Activated T-helper 17 cell treated with anti-CD3 and anti-CD28 coated beads, Interleukin-2, amount 50 U/mL, for 72 hours (primary cell): ENCODE measurements at regions not wholly inside any gene's neighbourhood (a gene's known extent, or its start where the extent isn't known, plus 50 kb on each side); places are given as distances from the start of the nearest gene placed in this dataset.

Experiments used
- ATAC-seq: fragments of 150-1000 bp; cut with Tn5 transposase; replicated peaks from 2 replicates; pipeline ENCODE4 v1.10.0; 2021; ENCODE audit warnings: mild to moderate bottlenecking, moderate library complexity
- H3K27ac Mint-ChIP-seq: one replicate; pipeline ENCODE4 v1.8.0; 2022; ENCODE audit warnings: mixed read lengths
- H3K27me3 Mint-ChIP-seq: one replicate; pipeline ENCODE4 v1.8.0; 2022; ENCODE audit warnings: mixed read lengths
- H3K36me3 Mint-ChIP-seq: one replicate; pipeline ENCODE4 v1.8.0; 2022; ENCODE audit warnings: low read depth, mild to moderate bottlenecking, mixed read lengths
- H3K4me1 Mint-ChIP-seq: one replicate; pipeline ENCODE4 v1.8.0; 2022; ENCODE audit warnings: mixed read lengths
- H3K4me3 Mint-ChIP-seq: one replicate; pipeline ENCODE4 v1.8.0; 2022; ENCODE audit warnings: mild to moderate bottlenecking, mixed read lengths
- H3K9me3 Mint-ChIP-seq: one replicate; pipeline ENCODE4 v1.8.0; 2022; ENCODE audit warnings: mixed read lengths

DNA sequence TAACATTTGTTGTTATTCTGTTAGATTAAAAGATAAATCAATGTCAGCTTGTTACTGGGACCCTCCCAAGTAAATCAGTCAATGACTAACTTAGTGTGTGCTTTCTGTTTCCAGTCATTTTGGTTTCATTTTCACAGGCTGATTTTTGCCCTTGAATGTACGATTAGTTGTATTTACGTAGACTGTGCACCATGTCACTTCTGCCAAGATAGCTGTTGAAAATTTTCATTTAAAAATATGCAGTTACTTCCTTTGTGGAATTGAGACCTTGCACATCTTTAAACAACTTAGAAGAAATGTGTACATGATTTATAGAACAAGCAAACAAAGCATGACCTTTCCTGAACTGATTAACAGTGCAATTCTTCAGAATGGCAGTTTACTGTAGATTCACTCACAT lies 944.8 kb upstream of the CITED2 start:
- no peaks in the 10 kb centered on the region for H3K9me3 Mint-ChIP-seq

GRCh38 chr6:140318408-140318807 lies 944.0 kb upstream of the CITED2 start:
- ATAC-seq, result no peak
- Mint-ChIP-seq H3K27ac (no peak overlapping the region), H3K4me3 (no peak overlapping the region), H3K9me3 (no peaks in the 10 kb centered on the region), H3K36me3 (no peaks in the 10 kb centered on the region), H3K4me1 (no peaks in the 10 kb centered on the region), H3K27me3 (no peaks in the 10 kb centered on the region)

More for the DNA sequence above, 944.8 kb upstream of the CITED2 start:
- Mint-ChIP-seq H3K4me1 (no peaks in the 10 kb centered on the region), H3K36me3 (no peaks in the 10 kb centered on the region), H3K27ac (no peak overlapping the region), H3K27me3 (no peaks in the 10 kb centered on the region), H3K4me3 (no peak overlapping the region)
- no peak for ATAC-seq

GRCh38 chr6:140317950-140318349 lies 943.5 kb upstream of the CITED2 start:
- Mint-ChIP-seq H3K4me1 (no peaks in the 10 kb centered on the region), H3K27ac (no peak overlapping the region), H3K27me3 (no peaks in the 10 kb centered on the region), H3K9me3 (no peaks in the 10 kb centered on the region), H3K36me3 (no peaks in the 10 kb centered on the region), H3K4me3 (no peak overlapping the region)
- no peak for ATAC-seq

DNA sequence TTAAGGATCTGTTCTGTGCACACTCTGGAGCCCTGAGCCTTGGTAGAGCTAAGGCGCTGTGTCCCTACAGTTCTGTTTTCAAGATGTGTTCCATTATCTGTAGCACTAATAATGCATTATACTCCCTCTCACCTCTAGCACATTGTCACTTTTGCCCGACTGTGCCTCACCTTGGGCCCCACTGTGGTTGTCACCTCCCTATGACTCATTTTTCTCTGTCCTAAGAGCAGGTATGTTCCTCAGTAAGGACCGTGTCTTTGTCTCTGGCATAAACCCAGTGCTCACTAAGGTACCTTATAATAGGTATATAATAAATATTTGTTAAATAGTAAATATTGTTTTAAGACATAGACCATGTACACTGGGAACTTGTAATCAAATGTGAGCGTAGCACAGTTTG lies 942.5 kb upstream of the CITED2 start:
- Mint-ChIP-seq H3K27me3 (no peaks in the 10 kb centered on the region), H3K27ac (no peak overlapping the region), H3K36me3 (no peaks in the 10 kb centered on the region), H3K4me3 (no peak overlapping the region), H3K4me1 (no peaks in the 10 kb centered on the region), H3K9me3 (no peaks in the 10 kb centered on the region)
- peak; percentile 54 for ATAC-seq

DNA sequence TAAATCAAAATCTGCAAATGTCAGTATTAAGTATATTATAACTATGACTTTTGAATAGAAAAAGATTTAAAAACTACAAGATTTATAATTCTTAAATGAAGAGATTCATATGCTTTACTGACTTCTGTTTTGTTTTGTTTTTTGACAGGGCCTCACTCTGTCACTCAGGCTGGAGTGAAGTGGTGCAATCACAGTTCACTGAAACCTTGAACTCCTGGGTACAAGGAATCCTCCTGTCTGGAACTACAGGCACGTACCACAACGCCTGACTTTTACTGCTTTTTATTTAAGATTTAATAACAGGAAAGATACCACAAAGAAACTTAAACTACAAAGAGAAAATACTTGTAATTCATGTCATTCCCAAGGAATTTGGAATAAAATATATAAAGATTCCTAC lies 940.2 kb upstream of the CITED2 start:
- Mint-ChIP-seq H3K27ac (no peak overlapping the region), H3K36me3 (no peaks in the 10 kb centered on the region), H3K4me1 (no peaks in the 10 kb centered on the region), H3K9me3 (no peaks in the 10 kb centered on the region), H3K27me3 (no peaks in the 10 kb centered on the region), H3K4me3 (no peak overlapping the region)
- ATAC-seq, result no peak

- no peaks in the 10 kb centered on the region for H3K36me3 Mint-ChIP-seq
- ATAC-seq, result no peak
- no peak overlapping the region for H3K27ac Mint-ChIP-seq
- H3K9me3 Mint-ChIP-seq, result no peaks in the 10 kb centered on the region
- no peak overlapping the region for H3K4me3 Mint-ChIP-seq
- no peaks in the 10 kb centered on the region for H3K4me1 Mint-ChIP-seq
- H3K27me3 Mint-ChIP-seq, result no peaks in the 10 kb centered on the region
Observed at GRCh38 chr6:140311146-140311545, 936.7 kb upstream of the CITED2 start.

DNA sequence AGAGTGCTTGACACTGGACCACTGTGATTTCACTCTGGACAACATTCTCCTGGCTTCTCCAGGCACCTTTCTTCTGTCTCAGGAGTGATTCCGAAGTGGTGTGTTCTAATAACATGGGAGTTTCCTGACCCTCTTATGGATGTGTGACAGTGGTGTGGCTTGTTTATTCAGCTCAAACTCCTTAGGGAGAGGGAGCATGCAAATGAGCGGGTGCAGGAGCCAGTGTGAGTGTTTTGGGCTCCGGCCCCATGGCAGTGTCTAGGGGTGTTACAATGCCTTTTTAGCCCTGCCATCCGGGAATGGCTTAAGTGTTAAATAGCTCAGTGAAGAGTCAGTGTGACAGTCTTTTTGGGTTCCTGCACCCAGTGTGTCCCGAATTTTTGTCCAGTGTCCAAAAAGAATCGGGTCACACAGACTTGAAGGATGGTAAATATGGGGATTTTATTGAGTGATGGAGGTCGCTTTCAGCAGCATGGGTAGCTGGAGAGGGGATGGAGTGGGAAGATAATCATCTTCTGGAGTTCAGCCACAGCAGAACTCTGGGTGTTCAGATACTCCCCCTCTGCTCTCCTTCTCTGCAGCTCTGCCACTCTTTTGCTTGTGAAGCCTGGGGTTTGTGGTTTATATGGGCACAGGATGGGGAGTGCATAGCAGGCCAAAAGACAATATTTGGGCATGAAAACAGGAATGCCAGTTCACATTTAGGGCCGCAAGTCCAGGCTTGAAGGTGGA lies 928.9 kb upstream of the CITED2 start:
- no peak for ATAC-seq
- Mint-ChIP-seq H3K27ac (no peak overlapping the region), H3K9me3 (no peaks in the 10 kb centered on the region), H3K4me3 (no peak overlapping the region), H3K36me3 (no peaks in the 10 kb centered on the region), H3K4me1 (peaks cover 4% of the 10 kb centered on the region), H3K27me3 (peaks cover 5% of the 10 kb centered on the region)

- Mint-ChIP-seq H3K27me3 (peaks cover 5% of the 10 kb centered on the region), H3K36me3 (no peaks in the 10 kb centered on the region), H3K9me3 (no peaks in the 10 kb centered on the region), H3K4me3 (no peak overlapping the region), H3K27ac (no peak overlapping the region), H3K4me1 (peaks cover 4% of the 10 kb centered on the region)
- no peak for ATAC-seq
Observed at GRCh38 chr6:140300331-140300730, 925.9 kb upstream of the CITED2 start.

- Mint-ChIP-seq H3K27me3 (peaks cover 10% of the 10 kb centered on the region), H3K4me3 (no peak overlapping the region), H3K27ac (no peak overlapping the region), H3K4me1 (no peaks in the 10 kb centered on the region), H3K36me3 (no peaks in the 10 kb centered on the region), H3K9me3 (peaks cover 4% of the 10 kb centered on the region)
- no peak for ATAC-seq
Observed at GRCh38 chr6:140289186-140289585, 914.7 kb upstream of the CITED2 start.

DNA sequence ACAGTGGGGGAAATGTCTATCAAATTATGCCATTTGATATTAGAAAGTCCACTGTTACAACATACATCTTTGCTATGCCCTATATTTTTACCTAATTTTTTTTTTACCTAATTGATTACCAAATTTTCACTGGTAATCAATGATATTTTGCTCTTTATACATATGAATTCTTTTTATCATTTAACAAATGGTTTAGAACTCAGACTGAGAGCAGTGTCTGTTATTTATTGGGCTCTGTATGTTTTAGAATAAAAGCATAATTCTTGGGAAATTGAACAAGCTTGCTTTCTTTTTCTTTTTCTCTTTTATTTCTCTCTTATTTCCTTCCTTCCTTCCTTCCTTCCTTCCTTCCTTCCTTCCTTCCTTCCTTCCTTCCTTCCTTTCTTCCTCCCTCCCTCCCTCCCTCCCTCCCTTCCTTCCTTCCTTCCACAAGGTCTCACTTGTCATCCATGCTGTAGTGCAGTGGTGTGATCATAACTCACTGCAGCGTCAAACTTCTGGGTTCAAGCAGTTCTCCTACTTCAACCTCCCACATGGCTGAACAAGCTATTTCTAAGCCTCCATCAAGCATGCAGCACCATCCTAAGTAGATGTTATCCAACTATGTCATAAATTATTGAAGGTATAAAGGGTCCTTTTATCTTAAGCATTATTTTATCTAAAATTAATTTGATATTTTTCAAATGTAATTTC lies 911.7 kb upstream of the CITED2 start:
- no peak for ATAC-seq
- H3K27ac Mint-ChIP-seq, result no peak overlapping the region
- H3K4me3 Mint-ChIP-seq, result no peak overlapping the region
- peaks cover 2% of the 10 kb centered on the region for H3K9me3 Mint-ChIP-seq
- no peaks in the 10 kb centered on the region for H3K4me1 Mint-ChIP-seq
- H3K36me3 Mint-ChIP-seq, result no peaks in the 10 kb centered on the region
- H3K27me3 Mint-ChIP-seq, result peaks cover 5% of the 10 kb centered on the region

DNA sequence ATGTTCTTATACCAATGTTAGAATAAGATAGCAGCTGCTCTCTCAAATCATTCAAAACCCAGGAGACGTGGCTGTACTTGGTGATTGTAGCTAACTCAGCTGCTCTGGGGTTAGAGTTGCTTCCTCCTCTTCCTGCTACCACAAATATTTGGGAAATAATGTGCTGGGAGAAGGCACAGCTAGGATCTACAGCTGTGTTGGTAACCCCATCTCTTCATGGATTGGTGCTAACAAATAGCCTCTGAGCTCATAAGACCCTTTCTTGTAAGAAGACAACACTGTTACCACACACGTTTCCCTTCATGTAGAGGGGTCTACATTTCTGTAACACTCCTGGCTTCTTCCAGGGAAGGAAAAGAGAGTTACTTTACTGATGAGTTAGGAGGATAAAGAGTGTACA lies 911.0 kb upstream of the CITED2 start:
- no peak overlapping the region for H3K27ac Mint-ChIP-seq
- H3K9me3 Mint-ChIP-seq, result no peaks in the 10 kb centered on the region
- H3K4me1 Mint-ChIP-seq, result no peaks in the 10 kb centered on the region
- no peak overlapping the region for H3K4me3 Mint-ChIP-seq
- no peaks in the 10 kb centered on the region for H3K36me3 Mint-ChIP-seq
- no peak for ATAC-seq
- peaks cover 3% of the 10 kb centered on the region for H3K27me3 Mint-ChIP-seq

GRCh38 chr6:140284871-140285270 lies 910.4 kb upstream of the CITED2 start:
- Mint-ChIP-seq H3K36me3 (no peaks in the 10 kb centered on the region), H3K4me3 (no peak overlapping the region), H3K27me3 (peaks cover 3% of the 10 kb centered on the region), H3K9me3 (no peaks in the 10 kb centered on the region), H3K4me1 (no peaks in the 10 kb centered on the region), H3K27ac (no peak overlapping the region)
- ATAC-seq, result no peak

GRCh38 chr6:140283197-140283596 lies 908.7 kb upstream of the CITED2 start:
- Mint-ChIP-seq H3K9me3 (no peaks in the 10 kb centered on the region), H3K27me3 (no peaks in the 10 kb centered on the region), H3K4me3 (no peak overlapping the region), H3K27ac (no peak overlapping the region), H3K36me3 (no peaks in the 10 kb centered on the region), H3K4me1 (no peaks in the 10 kb centered on the region)
- ATAC-seq, result no peak

- Mint-ChIP-seq H3K27me3 (no peaks in the 10 kb centered on the region), H3K4me1 (no peaks in the 10 kb centered on the region), H3K9me3 (no peaks in the 10 kb centered on the region), H3K36me3 (no peaks in the 10 kb centered on the region), H3K27ac (no peak overlapping the region), H3K4me3 (no peak overlapping the region)
- ATAC-seq, result no peak
Observed at GRCh38 chr6:140281767-140282166, 907.3 kb upstream of the CITED2 start.

GRCh38 chr6:140281236-140281635 lies 906.8 kb upstream of the CITED2 start:
- H3K27me3 Mint-ChIP-seq, result no peaks in the 10 kb centered on the region
- no peak for ATAC-seq
- H3K9me3 Mint-ChIP-seq, result no peaks in the 10 kb centered on the region
- H3K4me3 Mint-ChIP-seq, result no peak overlapping the region
- H3K4me1 Mint-ChIP-seq, result no peaks in the 10 kb centered on the region
- no peaks in the 10 kb centered on the region for H3K36me3 Mint-ChIP-seq
- no peak overlapping the region for H3K27ac Mint-ChIP-seq
